Adipose tissue (tissue), 3 donors: ENCODE measurements at regions not wholly inside any gene's neighbourhood (a gene's known extent, or its start where the extent isn't known, plus 50 kb on each side); places are given as distances from the start of the nearest gene placed in this dataset.
"Not testable (repeated sequence)": the region's sequence is repeated elsewhere in the genome, so short reads cannot be mapped to it uniquely, and the experiment has no call there.

Source experiments
- H3K27ac ChIP-seq: one replicate; pipeline ENCODE4 v1.5.1; 2013; ENCODE audit warnings: low read depth, low read length
- WGBS, 3 donors: extraction: QIAGEN DNeasy Blood & Tissue Kit; methylation state at CpG; one replicate each; pipeline ENCODE4 v1.1.7; 2013; 5-methylcytosine and 5-hydroxymethylcytosine counted together
- donor health status: healthy with polysubstance abuse.
- donor health status: Bipolar disorder and iron deficiency.
- donor health status: healthy.

GRCh38 chr4:9692791-9693491, 88.5 kb upstream of the DRD5 start:
- WGBS, 3 donors = 52 to 74% (median 64%) methylated on average over 5 of the region's 5 CpGs
- H3K27ac ChIP-seq = not testable (repeated sequence)

GRCh38 chr4:9694403-9694802, 87.0 kb upstream of the DRD5 start:
- 63 to 74% (median 71%) methylated on average over 7 of the region's 7 CpGs for WGBS, 3 donors
- not testable (repeated sequence) for H3K27ac ChIP-seq

- H3K27ac ChIP-seq = not testable (repeated sequence)
- 19 to 72% (median 57%) methylated on average over 4 of the region's 4 CpGs for WGBS, 3 donors
These were observed 85.4 kb upstream of the DRD5 start for GRCh38 chr4:9695994-9696393.

GRCh38 chr4:9696561-9696960, 84.9 kb upstream of the DRD5 start:
- H3K27ac ChIP-seq = not testable (repeated sequence)
- WGBS, 3 donors = 82 to 91% (median 84%) methylated on average over 5 of the region's 5 CpGs

- not testable (repeated sequence) for H3K27ac ChIP-seq
- WGBS, 3 donors = 73 to 75% (median 74%) methylated on average over 5 to 6 of the region's 6 CpGs
These were observed 79.4 kb upstream of the DRD5 start for GRCh38 chr4:9702019-9702418.

- not testable (repeated sequence) for H3K27ac ChIP-seq
- WGBS, 3 donors = 91 to 96% (median 94%) methylated on average over 9 of the region's 9 CpGs
These were observed 78.7 kb upstream of the DRD5 start for GRCh38 chr4:9702696-9703095.

GRCh38 chr4:9703391-9703790, 78.0 kb upstream of the DRD5 start:
- no peak overlapping the region for H3K27ac ChIP-seq
- 10 to 13% (median 11%) methylated on average over 11 of the region's 11 CpGs for WGBS, 3 donors

- WGBS, 3 donors = 85 to 90% (median 85%) methylated on average over 6 of the region's 6 CpGs
- not testable (repeated sequence) for H3K27ac ChIP-seq
These were observed 77.3 kb upstream of the DRD5 start for GRCh38 chr4:9704126-9704525.

- WGBS, 3 donors = 73 to 77% (median 73%) methylated on average over 13 of the region's 13 CpGs
- no peak overlapping the region for H3K27ac ChIP-seq
These were observed 76.7 kb upstream of the DRD5 start for GRCh38 chr4:9704551-9705332.

- WGBS, 3 donors = 35 to 47% (median 45%) methylated on average over 10 of the region's 10 CpGs
- H3K27ac ChIP-seq = not testable (repeated sequence)
These were observed 74.2 kb upstream of the DRD5 start for GRCh38 chr4:9707281-9707680.

- H3K27ac ChIP-seq = not testable (repeated sequence)
- WGBS, 3 donors = 86 to 95% (median 94%) methylated on average over 9 to 15 of the region's 15 CpGs
These were observed 73.5 kb upstream of the DRD5 start for GRCh38 chr4:9707936-9708335.

GRCh38 chr4:9709724-9710123, 71.7 kb upstream of the DRD5 start:
- no peak overlapping the region for H3K27ac ChIP-seq
- 88 to 95% (median 94%) methylated on average over 11 of the region's 11 CpGs for WGBS, 3 donors

GRCh38 chr4:9715271-9715670, 66.2 kb upstream of the DRD5 start:
- not testable (repeated sequence) for H3K27ac ChIP-seq
- WGBS, 3 donors = 79 to 88% (median 87%) methylated on average over 2 of the region's 2 CpGs

- 44 to 51% (median 47%) methylated on average over 3 of the region's 3 CpGs for WGBS, 3 donors
These were observed 65.3 kb upstream of the DRD5 start for GRCh38 chr4:9716093-9716492.

GRCh38 chr4:9718246-9718939, 63.0 kb upstream of the DRD5 start:
- WGBS, 3 donors = 25 to 36% (median 35%) methylated on average over 1 of the region's 1 CpG
- H3K27ac ChIP-seq = not testable (repeated sequence)

More at GRCh38 chr4:9716093-9716492, 65.3 kb upstream of the DRD5 start:
- no peak overlapping the region for H3K27ac ChIP-seq

GRCh38 chr4:9722131-9722530, 59.3 kb upstream of the DRD5 start:
- WGBS, 3 donors = 83 to 85% (median 85%) methylated on average over 11 of the region's 11 CpGs
- not testable (repeated sequence) for H3K27ac ChIP-seq
